SU-DHL-6 (cell line): ENCODE measurements at regions not wholly inside any gene's neighbourhood (a gene's known extent, or its start where the extent isn't known, plus 50 kb on each side); places are given as distances from the start of the nearest gene placed in this dataset.

Experiments
- H2AFZ ChIP-seq: fragments of 200-600 bp; sonication (generic); 2 replicates; pipeline ENCODE4 v1.6.1; 2014; ENCODE audit warnings: low read depth, mild to moderate bottlenecking, moderate library complexity, mixed read lengths, antibody characterized with exemption, low read length; ENCODE audit not compliant: severe bottlenecking
- H3F3A ChIP-seq: fragments of 200-600 bp; shearing (Covaris generic); 2 replicates; pipeline ENCODE4 v1.6.0; 2016; ENCODE audit warnings: antibody characterized with exemption, mild to moderate bottlenecking; ENCODE audit not compliant: insufficient read depth
- H3K27ac ChIP-seq: fragments of 200-600 bp; sonication (generic); 2 replicates; pipeline ENCODE4 v1.5.1; 2016; ENCODE audit warnings: low read depth, mild to moderate bottlenecking, low read length, moderate library complexity, mixed read lengths
- H3K27me3 ChIP-seq: fragments of 200-600 bp; sonication (generic), shearing (Covaris generic); 2 replicates; pipeline ENCODE4 v1.6.0; 2014; ENCODE audit warnings: mild to moderate bottlenecking, low read length
- H3K36me3 ChIP-seq: fragments of 200-600 bp; sonication (generic); 2 replicates; pipeline ENCODE4 v1.6.1; 2014; ENCODE audit warnings: mild to moderate bottlenecking, low read length, mixed read lengths
- H3K4me2 ChIP-seq: fragments of 300-600, 200-600 bp; shearing (Covaris generic), sonication (generic); 2 replicates; pipeline ENCODE4 v1.6.0; 2014; ENCODE audit warnings: low read length, low read depth, mild to moderate bottlenecking; ENCODE audit not compliant: poor library complexity, severe bottlenecking
- H3K4me3 ChIP-seq: fragments of 200-600 bp; sonication (generic); 2 replicates; pipeline ENCODE4 v1.5.1; 2014; ENCODE audit warnings: antibody characterized with exemption, low read length, mild to moderate bottlenecking, mixed read lengths; ENCODE audit not compliant: insufficient read depth, poor library complexity, severe bottlenecking
- H3K79me2 ChIP-seq: fragments of 200-600 bp; sonication (generic); 2 replicates; pipeline ENCODE4 v1.6.1; 2014; ENCODE audit warnings: mild to moderate bottlenecking, low read length, moderate library complexity; ENCODE audit not compliant: insufficient read depth
- H3K9ac ChIP-seq: fragments of 200-600 bp; sonication (generic); 2 replicates; pipeline ENCODE4 v1.7.0; 2014; ENCODE audit warnings: mild to moderate bottlenecking, low read length
- H3K9me2 ChIP-seq: fragments of 200-600 bp; sonication (generic); replicated peaks from 2 replicates; pipeline ENCODE4 v1.6.1; 2014; ENCODE audit warnings: low read length; ENCODE audit not compliant: insufficient read depth
- H3K9me3 ChIP-seq: fragments of 200-600 bp; sonication (generic); 2 replicates; pipeline ENCODE4 v1.6.1; 2014; ENCODE audit warnings: low read length, mixed read lengths; ENCODE audit not compliant: insufficient read depth
- H4K20me1 ChIP-seq: fragments of 200-600 bp; sonication (generic); 2 replicates; pipeline ENCODE4 v1.6.1; 2014; ENCODE audit warnings: low read depth, mild to moderate bottlenecking, antibody characterized with exemption, low read length, moderate library complexity, mixed read lengths
- CTCF ChIP-seq: fragments of 200-600 bp; sonication (generic); IDR thresholded peaks from one replicate; pipeline ENCODE4 v1.5.1; 2017; ENCODE audit warnings: antibody characterized with exemption, mild to moderate bottlenecking, low read length, moderate library complexity; ENCODE audit not compliant: insufficient read depth, poor library complexity, severe bottlenecking
- EZH2phosphoT487 ChIP-seq: fragments of 200-600 bp; sonication (generic), shearing (Covaris generic); conservative IDR thresholded peaks from 2 replicates; pipeline ENCODE4 v1.6.1; 2018; ENCODE audit warnings: mild to moderate bottlenecking, antibody characterized with exemption, low read length, moderate library complexity, mixed read lengths

- no peaks in the 10 kb centered on the region for H3F3A ChIP-seq
- no peaks in the 10 kb centered on the region for H3K36me3 ChIP-seq
- H3K9ac ChIP-seq, result no peak overlapping the region
- H3K79me2 ChIP-seq, result no peaks in the 10 kb centered on the region
- H3K9me2 ChIP-seq, result no peaks in the 10 kb centered on the region
- no peaks in the 10 kb centered on the region for H3K27me3 ChIP-seq
- no peak overlapping the region for H2AFZ ChIP-seq
- H3K9me3 ChIP-seq, result no peaks in the 10 kb centered on the region
- TF ChIP-seq CTCF, result no peak
- TF ChIP-seq EZH2phosphoT487, result no peak
- H3K27ac ChIP-seq, result no peak overlapping the region
- H4K20me1 ChIP-seq, result no peaks in the 10 kb centered on the region
- H3K4me3 ChIP-seq, result no peak overlapping the region
- H3K4me2 ChIP-seq, result no peak overlapping the region
These were observed 326.1 kb downstream of the PRL start for GRCh38 chr6:21970569-21971300.

GRCh38 chr6:21971541-21971940, 325.3 kb downstream of the PRL start:
- Histone ChIP-seq H3F3A (no peaks in the 10 kb centered on the region), H2AFZ (no peak overlapping the region), H3K9me2 (no peaks in the 10 kb centered on the region), H3K79me2 (no peaks in the 10 kb centered on the region), H3K27me3 (no peaks in the 10 kb centered on the region), H3K9me3 (no peaks in the 10 kb centered on the region), H3K4me2 (no peak overlapping the region), H3K4me3 (no peak overlapping the region), H3K9ac (no peak overlapping the region), H3K36me3 (no peaks in the 10 kb centered on the region), H3K27ac (no peak overlapping the region), H4K20me1 (no peaks in the 10 kb centered on the region)
- no peak for TF ChIP-seq EZH2phosphoT487
- TF ChIP-seq CTCF, result no peak

- Histone ChIP-seq H3K9ac (no peak overlapping the region), H3K27ac (no peak overlapping the region), H3K9me2 (no peaks in the 10 kb centered on the region), H3K27me3 (no peaks in the 10 kb centered on the region), H3K4me2 (no peak overlapping the region), H4K20me1 (no peaks in the 10 kb centered on the region), H3K4me3 (no peak overlapping the region), H3K36me3 (no peaks in the 10 kb centered on the region), H3K79me2 (no peaks in the 10 kb centered on the region), H2AFZ (no peak overlapping the region), H3K9me3 (no peaks in the 10 kb centered on the region), H3F3A (no peaks in the 10 kb centered on the region)
- TF ChIP-seq CTCF (no peak), EZH2phosphoT487 (no peak)
These were observed 324.3 kb downstream of the PRL start for GRCh38 chr6:21972516-21972915.
